Astrocyte of the cerebellum (primary cell): ENCODE measurements at regions not wholly inside any gene's neighbourhood (a gene's known extent, or its start where the extent isn't known, plus 50 kb on each side); places are given as distances from the start of the nearest gene placed in this dataset.

Source experiments
- DNase-seq: peaks from one replicate; pipeline ENCODE4 v3.0.0-alpha.2; 2011; ENCODE audit warnings: low read depth
- H3K4me3 ChIP-seq: 2 replicates; pipeline ENCODE4 v1.5.1; 2011; ENCODE audit warnings: mild to moderate bottlenecking, low read depth, low read length, moderate library complexity
- CTCF ChIP-seq: IDR thresholded peaks from 2 replicates; pipeline ENCODE4 v1.5.1; 2012; ENCODE audit warnings: low read length, low read depth, moderate library complexity, mild to moderate bottlenecking; ENCODE audit errors: missing control alignments
- in situ Hi-C: cut with HindIII; loops from 2 replicates; pipeline ENCODE4 v1.10.0; 2017; ENCODE audit warnings: low sequenced_read_pairs

GRCh38 chr12:116459916-116460663 lies 99.1 kb upstream of the MAP1LC3B2 start:
- DNase-seq, result no peak
- TF ChIP-seq CTCF, result no peak
- in situ Hi-C loops, result loop anchor here (5.0 kb wide), 2 partner anchors 57 to 68 kb away; no protein-coding TSS in a partner anchor
- no peak overlapping the region for H3K4me3 ChIP-seq

- DNase-seq, result no peak
- no peak for TF ChIP-seq CTCF
- no peak overlapping the region for H3K4me3 ChIP-seq
- in situ Hi-C loops, result loop anchor here (5.0 kb wide), 1 partner anchor 56 kb away; no protein-coding TSS in a partner anchor
These were observed 98.1 kb upstream of the MAP1LC3B2 start for GRCh38 chr12:116461060-116461459.

- no peak for TF ChIP-seq CTCF
- no peak for DNase-seq
- no peak overlapping the region for H3K4me3 ChIP-seq
- in situ Hi-C loops, result loop anchor here (5.0 kb wide), 1 partner anchor 54 kb away; no protein-coding TSS in a partner anchor
These were observed 95.8 kb upstream of the MAP1LC3B2 start for GRCh38 chr12:116463366-116463765.

- no peak for DNase-seq
- no peak for TF ChIP-seq CTCF
- in situ Hi-C loops, result no loop called here
- no peak overlapping the region for H3K4me3 ChIP-seq
These were observed 93.8 kb upstream of the MAP1LC3B2 start for GRCh38 chr12:116465407-116465806.

GRCh38 chr12:116465856-116466255 lies 93.3 kb upstream of the MAP1LC3B2 start:
- TF ChIP-seq CTCF, result no peak
- H3K4me3 ChIP-seq, result no peak overlapping the region
- in situ Hi-C loops, result no loop called here
- no peak for DNase-seq

- DNase-seq, result no peak
- in situ Hi-C loops, result no loop called here
- no peak for TF ChIP-seq CTCF
- H3K4me3 ChIP-seq, result no peak overlapping the region
These were observed 92.6 kb upstream of the MAP1LC3B2 start for GRCh38 chr12:116466536-116466935.
